PFSK-1 (cell line): ENCODE measurements at regions not wholly inside any gene's neighbourhood (a gene's known extent, or its start where the extent isn't known, plus 50 kb on each side); places are given as distances from the start of the nearest gene placed in this dataset.

Experiments used
- FOXP2 ChIP-seq: optimal IDR thresholded peaks from 2 replicates; pipeline ENCODE3; 2011; ENCODE audit warnings: borderline replicate concordance, control low read depth, inconsistent platforms; ENCODE audit not compliant: insufficient read depth; ENCODE audit errors: extremely low read length, extremely low read depth
- POLR2AphosphoS5 ChIP-seq: IDR thresholded peaks from 2 replicates; pipeline ENCODE4 v1.6.1; 2012; ENCODE audit warnings: low read depth, mild to moderate bottlenecking, control low read depth, low read length, moderate library complexity
- REST ChIP-seq, 2 experiments: IDR thresholded peaks; 2 replicates each; pipeline versions ENCODE4 v1.6.1 to v1.8.0; 2011 to 2012; ENCODE audit warnings: low read depth in 2 of 2, low read length in 2 of 2, control low read depth in 1 of 2, inconsistent platforms in 1 of 2, mild to moderate bottlenecking in 1 of 2, moderate library complexity in 1 of 2; ENCODE audit not compliant: insufficient read depth in 1 of 2
- SIN3A ChIP-seq: IDR thresholded peaks from 2 replicates; pipeline ENCODE4 v1.6.1; 2012; ENCODE audit warnings: mild to moderate bottlenecking, low read length, moderate library complexity, borderline replicate concordance; ENCODE audit not compliant: insufficient read depth
- TAF1 ChIP-seq: IDR thresholded peaks from 2 replicates; pipeline ENCODE4 v1.6.1; 2012; ENCODE audit warnings: low read length, control low read depth, borderline replicate concordance; ENCODE audit not compliant: insufficient read depth

- no peak for TF ChIP-seq TAF1
- TF ChIP-seq FOXP2: no peak
- no peak for TF ChIP-seq SIN3A
- no peak for TF ChIP-seq POLR2AphosphoS5
- TF ChIP-seq REST (IDR thresholded peaks at IDR 0.05; ENCODE audit: insufficient read depth in 1 of 2, low read depth in 2 of 2, low read length in 2 of 2): no peak
These were observed 249.1 kb upstream of the MTNR1B start for GRCh38 chr11:92720385-92720784.

GRCh38 chr11:92725352-92725751 lies 244.1 kb upstream of the MTNR1B start:
- no peak for TF ChIP-seq REST (IDR thresholded peaks at IDR 0.05; ENCODE audit: insufficient read depth in 1 of 2, low read depth in 2 of 2, low read length in 2 of 2)
- no peak for TF ChIP-seq FOXP2
- no peak for TF ChIP-seq TAF1
- TF ChIP-seq SIN3A: no peak
- no peak for TF ChIP-seq POLR2AphosphoS5

- TF ChIP-seq REST (IDR thresholded peaks at IDR 0.05; ENCODE audit: insufficient read depth in 1 of 2, low read depth in 2 of 2, low read length in 2 of 2) (no peak), FOXP2 (no peak), TAF1 (no peak), SIN3A (no peak), POLR2AphosphoS5 (no peak)
These were observed 242.3 kb upstream of the MTNR1B start for GRCh38 chr11:92727123-92727522.

- TF ChIP-seq FOXP2 (no peak), TAF1 (no peak), REST (IDR thresholded peaks at IDR 0.05; ENCODE audit: insufficient read depth in 1 of 2, low read depth in 2 of 2, low read length in 2 of 2) (no peak), SIN3A (no peak), POLR2AphosphoS5 (no peak)
These were observed 241.7 kb upstream of the MTNR1B start for GRCh38 chr11:92727769-92728168.

- no peak for TF ChIP-seq REST (IDR thresholded peaks at IDR 0.05; ENCODE audit: insufficient read depth in 1 of 2, low read depth in 2 of 2, low read length in 2 of 2)
- no peak for TF ChIP-seq POLR2AphosphoS5
- no peak for TF ChIP-seq TAF1
- TF ChIP-seq SIN3A: no peak
- no peak for TF ChIP-seq FOXP2
These were observed 240.8 kb upstream of the MTNR1B start for GRCh38 chr11:92728628-92729027.
